Astrocyte of the spinal cord (primary cell): ENCODE measurements at regions not wholly inside any gene's neighbourhood (a gene's known extent, or its start where the extent isn't known, plus 50 kb on each side); places are given as distances from the start of the nearest gene placed in this dataset.
"Not testable (repeated sequence)": the region's sequence is repeated elsewhere in the genome, so short reads cannot be mapped to it uniquely, and the experiment has no call there.

ENCODE experiments used
- DNase-seq: peaks from one replicate; pipeline ENCODE4 v3.0.0; 2011; ENCODE audit warnings: low read depth, low spot score
- H3K4me3 ChIP-seq: 2 replicates; pipeline ENCODE4 v1.5.1; 2011; ENCODE audit warnings: low read depth, mild to moderate bottlenecking, low read length, moderate library complexity
- in situ Hi-C: cut with HindIII; loops from 2 replicates; pipeline ENCODE4 v1.10.0; 2017; ENCODE audit warnings: low sequenced_read_pairs
- TF ChIP-seq, protein P1 (sequence below): IDR thresholded peaks from 2 replicates; pipeline ENCODE4 v1.5.1; 2012; ENCODE audit warnings: low read depth, mild to moderate bottlenecking, low read length, inconsistent platforms

DNA sequence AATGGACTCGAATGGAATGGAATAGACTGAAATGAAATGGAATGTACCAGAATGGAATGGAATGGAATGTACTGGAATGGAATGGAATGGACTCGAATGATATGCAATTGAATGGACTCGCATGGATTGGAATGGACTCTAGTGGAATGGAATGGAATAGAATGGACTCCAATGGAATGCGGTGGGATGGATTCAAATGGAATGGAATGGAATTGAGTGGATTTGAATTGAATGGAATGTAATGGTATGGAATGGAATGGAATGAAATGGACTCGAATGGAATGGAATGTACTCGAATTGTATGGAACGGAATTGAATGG, 99.6 kb upstream of the FBXO28 start:
- DNase-seq: no peak
- TF ChIP-seq, protein P1, sequence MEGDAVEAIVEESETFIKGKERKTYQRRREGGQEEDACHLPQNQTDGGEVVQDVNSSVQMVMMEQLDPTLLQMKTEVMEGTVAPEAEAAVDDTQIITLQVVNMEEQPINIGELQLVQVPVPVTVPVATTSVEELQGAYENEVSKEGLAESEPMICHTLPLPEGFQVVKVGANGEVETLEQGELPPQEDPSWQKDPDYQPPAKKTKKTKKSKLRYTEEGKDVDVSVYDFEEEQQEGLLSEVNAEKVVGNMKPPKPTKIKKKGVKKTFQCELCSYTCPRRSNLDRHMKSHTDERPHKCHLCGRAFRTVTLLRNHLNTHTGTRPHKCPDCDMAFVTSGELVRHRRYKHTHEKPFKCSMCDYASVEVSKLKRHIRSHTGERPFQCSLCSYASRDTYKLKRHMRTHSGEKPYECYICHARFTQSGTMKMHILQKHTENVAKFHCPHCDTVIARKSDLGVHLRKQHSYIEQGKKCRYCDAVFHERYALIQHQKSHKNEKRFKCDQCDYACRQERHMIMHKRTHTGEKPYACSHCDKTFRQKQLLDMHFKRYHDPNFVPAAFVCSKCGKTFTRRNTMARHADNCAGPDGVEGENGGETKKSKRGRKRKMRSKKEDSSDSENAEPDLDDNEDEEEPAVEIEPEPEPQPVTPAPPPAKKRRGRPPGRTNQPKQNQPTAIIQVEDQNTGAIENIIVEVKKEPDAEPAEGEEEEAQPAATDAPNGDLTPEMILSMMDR: no peak
- in situ Hi-C loops: no loop called here
- no peak overlapping the region for H3K4me3 ChIP-seq

DNA sequence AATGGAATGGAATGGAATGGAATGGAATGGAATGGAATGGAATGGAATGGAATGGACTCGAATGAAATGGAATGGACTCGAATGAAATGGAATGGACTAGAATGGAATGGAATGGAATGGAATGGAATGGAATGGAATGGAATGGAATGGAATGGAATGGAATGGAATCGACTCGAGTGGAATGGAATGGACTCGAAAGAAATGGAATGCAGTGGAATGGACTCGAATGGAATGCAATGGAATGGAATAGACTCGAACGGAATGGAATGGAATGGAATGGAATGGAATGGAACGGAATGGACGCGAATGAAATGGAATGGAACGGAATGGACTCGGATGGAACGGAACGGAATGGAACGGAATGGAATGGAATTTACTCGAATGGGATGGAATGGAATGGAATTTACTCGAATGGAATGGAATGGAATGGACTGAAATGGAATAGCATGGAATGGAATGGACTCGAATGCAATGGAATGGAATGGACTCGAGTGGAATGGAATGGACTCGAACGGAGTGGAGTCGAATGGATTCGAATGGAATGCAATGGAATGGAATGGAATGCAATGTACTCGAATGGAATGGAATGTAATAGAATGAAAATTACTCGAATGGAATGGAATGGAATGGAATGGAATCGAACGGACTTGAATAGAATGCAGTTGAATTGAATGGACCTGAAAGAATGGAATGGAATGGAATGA, 100.1 kb upstream of the FBXO28 start:
- in situ Hi-C loops, DNase-seq, H3K4me3 ChIP-seq: not testable (repeated sequence)

DNA sequence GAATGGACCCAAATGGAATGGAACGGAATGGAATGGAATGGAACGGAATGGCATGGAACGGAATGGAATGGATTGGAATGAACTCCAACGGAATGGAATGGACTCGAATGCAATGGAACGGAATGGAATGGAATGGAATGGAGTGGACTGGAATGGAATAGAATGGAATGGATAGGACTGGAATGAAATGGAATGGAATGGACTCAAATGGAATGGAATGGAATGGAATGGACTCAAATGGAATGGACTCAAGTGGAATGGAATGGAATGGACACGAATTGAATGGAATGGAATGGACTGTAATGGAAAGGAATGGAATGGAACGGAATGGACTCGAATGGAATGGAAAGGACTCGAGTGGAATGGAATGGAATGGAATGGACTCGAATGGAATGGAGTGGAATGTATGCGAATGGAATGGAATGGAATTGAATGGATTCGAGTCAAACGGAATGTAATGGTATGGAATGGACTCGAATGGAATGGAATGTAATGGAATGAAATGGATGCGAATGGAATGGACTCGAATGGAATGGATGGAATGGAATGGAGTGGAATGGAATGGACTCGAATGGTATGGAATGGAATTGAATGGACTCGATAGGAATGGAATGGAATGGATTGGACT, 101.0 kb upstream of the FBXO28 start:
- in situ Hi-C loops, DNase-seq, H3K4me3 ChIP-seq: not testable (repeated sequence)

DNA sequence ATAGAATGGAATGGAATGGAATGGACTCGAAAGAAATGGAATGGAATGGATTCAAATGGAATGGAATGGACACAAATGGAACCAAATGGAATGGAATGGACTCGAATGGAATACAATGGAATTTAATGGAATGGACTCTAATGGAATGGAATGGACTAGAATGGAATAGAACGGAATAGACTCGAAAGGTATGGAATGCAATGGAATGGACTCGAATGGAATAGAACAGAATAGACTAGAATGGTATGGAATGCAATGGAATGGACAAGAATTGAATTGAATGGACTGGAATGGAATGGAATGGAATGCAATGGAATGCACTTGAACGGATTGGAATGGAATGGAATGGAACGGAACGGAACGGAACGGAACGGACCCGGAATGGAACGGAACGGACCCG, 101.7 kb upstream of the FBXO28 start:
- H3K4me3 ChIP-seq, in situ Hi-C loops, DNase-seq: not testable (repeated sequence)

DNA sequence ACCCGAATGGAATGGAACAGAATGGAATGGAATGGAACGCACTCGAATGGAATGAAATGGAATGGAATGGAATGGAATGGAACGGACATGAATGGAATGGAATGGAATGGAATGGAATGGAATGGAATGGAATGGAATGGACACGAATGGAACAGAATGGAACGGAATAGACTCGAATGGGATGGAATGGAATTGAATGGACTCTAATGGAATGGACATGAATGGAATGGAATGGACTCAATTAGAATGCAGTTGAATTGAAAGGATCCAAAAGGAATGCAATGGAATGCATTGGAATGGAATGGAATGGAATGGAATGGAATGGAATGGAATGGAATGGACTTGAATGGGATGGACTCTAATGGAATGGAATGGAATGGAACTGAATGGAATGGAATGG, 102.2 kb upstream of the FBXO28 start:
- H3K4me3 ChIP-seq, DNase-seq, in situ Hi-C loops: not testable (repeated sequence)

DNA sequence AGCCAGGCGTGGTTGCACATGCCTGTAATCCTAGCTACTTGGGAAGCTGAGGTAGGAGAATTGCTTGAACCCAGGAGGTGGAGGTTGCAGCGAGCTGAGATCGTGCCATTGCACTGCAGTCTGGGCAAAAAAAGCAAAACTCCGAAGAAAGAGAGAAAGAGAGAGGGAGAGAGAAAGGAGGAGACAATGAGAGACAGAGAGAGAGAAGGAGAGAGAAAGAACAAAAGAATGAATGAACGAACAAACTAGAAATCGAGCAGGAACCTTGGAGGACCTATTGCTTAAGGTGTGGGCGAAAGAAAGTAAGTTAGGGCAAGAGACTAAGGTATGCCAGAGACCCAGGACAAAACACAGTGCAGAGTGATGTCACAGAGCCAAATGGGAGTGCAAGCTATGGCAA, 102.8 kb upstream of the FBXO28 start:
- DNase-seq, H3K4me3 ChIP-seq, in situ Hi-C loops: not testable (repeated sequence)

DNA sequence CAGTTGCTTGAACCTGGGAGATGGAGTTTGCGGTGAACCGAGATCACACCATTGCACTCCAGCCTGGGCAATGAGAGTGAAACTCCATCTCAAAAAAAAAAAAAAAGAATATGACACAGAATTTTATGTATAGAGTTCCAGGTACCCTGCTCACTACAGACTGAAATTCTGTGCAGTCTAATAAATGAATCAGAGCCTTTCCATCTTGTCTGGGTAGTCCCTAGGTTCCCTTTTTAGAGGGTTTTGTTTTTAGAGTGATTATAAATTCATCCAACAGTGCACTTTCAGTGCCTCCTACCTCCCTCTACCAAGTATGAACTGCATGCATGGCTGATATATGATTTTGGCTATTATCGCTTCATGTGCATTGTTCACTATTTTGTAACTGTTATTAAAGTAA, 107.9 kb upstream of the FBXO28 start:
- DNase-seq, in situ Hi-C loops, H3K4me3 ChIP-seq: not testable (repeated sequence)

DNA sequence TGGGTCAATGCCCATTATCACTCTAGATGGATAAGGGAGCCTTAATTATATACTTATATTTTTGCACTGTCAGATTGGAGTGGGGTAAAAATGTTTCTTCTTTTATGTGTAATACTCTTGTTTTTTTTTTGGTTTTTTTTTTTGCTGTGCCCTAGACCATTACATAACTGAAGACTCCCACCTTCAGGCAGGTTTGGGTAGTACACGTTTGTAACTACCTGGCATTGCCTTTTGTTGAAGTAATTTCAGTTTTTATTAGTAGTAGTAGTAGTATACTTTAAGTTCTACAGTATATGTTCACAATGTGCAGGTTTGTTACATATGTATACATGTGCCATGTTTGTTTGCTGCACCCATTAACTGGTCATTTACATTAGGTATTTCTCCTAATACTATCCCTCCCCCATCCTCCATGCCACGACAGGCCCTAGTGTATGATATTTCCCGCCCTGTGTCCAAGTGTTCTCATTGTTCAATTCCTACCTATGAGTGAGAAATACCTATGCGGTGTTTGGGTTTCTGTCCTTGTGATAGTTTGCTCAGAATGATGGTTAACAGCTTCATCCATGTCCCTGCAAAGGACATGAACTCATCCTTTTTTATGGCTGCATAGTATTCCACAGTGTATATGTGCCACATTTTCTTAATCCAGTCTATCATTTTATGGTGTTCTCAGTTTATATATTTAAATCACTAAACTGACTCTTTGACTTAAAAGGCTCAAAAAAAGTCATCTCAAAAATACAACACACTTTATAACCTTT, 109.2 kb upstream of the FBXO28 start:
- TF ChIP-seq, protein P1: peak; percentile 33
- in situ Hi-C loops, H3K4me3 ChIP-seq: not testable (repeated sequence)
- DNase-seq: peak; percentile 24

DNA sequence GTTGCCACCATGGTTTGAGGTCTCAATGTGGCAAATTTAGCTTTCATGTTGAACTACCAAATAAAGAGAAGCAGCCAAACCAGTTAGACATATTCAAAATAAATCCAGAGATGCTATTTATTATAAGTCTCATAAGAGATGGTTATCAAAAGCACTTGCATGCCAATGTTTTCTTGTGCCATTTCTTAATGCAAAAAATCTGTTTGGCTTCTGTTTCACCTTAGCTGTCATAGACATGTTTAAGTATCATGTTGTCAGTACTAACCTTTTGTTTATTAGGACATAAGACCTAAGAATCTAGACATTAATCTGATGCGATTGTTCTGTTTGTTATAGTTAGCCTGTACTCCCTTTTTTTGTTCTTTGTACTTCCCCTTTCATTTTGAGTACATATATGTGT, 110.0 kb upstream of the FBXO28 start:
- in situ Hi-C loops, DNase-seq, H3K4me3 ChIP-seq: not testable (repeated sequence)

DNA sequence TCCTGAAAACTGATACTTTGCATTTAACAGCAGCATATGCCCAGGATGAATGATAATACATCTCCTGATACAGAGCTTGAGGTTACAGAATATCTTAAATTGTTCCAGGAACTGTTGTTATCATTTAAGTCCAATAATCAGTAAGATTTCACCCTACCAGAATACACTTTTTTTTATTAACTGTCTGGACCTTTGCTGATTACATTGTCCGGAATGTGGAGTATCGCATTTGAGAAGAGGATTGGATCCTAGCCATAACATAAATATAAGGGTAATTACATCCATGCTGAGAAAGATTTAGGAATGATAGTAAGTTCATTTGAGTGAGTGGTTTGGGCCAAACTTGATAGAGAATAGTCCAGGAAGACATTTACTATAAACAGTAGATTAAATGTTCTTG, 112.2 kb upstream of the FBXO28 start:
- in situ Hi-C loops, H3K4me3 ChIP-seq, DNase-seq: not testable (repeated sequence)

DNA sequence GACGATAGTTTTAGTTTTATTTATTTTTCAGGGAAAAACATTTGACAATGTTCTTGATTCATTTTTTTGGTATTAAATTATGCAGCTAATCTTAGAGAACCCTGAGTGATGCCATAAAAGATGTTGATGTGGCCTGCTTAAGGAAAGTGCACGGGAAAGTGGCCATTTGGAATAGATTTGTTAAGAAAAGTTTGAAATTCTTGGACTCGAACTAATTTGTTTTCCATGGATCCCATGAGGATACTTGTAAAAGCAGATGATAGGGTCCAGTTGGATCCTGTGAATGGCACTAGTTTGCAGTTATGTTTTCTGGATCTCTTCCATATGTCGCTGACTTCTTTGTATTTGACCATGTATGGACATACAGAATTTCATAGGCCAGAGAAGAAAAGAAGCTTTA, 114.2 kb upstream of the FBXO28 start:
- in situ Hi-C loops, DNase-seq, H3K4me3 ChIP-seq: not testable (repeated sequence)

DNA sequence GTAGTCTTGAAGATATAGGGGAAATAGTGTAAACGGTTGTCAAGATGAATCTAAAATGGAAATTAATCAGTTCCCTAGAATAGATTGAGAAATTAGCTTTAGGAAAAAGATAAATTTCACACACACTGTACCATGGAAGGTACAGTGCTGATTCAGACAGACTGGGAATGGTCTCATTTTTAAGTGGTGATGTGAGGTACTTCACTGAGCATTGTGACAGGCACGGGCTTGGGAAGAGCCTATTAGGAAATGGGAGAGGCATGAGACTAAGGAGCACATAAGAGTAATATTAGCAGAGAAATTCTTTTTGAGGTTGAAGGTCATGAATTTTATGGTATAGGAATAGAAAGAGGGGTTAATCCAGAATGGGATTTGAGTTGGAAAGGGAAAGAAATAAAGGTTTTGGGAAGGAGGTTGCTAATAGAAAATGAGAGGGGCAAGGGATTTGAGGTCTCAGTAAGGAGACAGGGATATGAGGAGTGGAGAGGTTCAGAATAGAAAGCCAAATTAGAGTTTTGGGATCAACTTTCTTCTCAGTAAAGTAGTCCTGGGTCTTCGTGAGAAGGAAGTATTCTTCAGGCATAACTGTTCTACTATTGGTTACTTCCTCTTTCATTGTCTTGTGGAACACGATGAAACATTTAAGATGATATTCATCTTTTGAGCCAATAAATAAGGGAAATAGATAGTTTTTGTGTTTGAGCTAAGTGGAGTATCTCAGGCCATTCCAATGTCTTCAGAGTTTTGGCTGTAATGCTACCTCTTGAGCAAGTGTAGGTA, 115.0 kb upstream of the FBXO28 start:
- H3K4me3 ChIP-seq, DNase-seq, in situ Hi-C loops: not testable (repeated sequence)

DNA sequence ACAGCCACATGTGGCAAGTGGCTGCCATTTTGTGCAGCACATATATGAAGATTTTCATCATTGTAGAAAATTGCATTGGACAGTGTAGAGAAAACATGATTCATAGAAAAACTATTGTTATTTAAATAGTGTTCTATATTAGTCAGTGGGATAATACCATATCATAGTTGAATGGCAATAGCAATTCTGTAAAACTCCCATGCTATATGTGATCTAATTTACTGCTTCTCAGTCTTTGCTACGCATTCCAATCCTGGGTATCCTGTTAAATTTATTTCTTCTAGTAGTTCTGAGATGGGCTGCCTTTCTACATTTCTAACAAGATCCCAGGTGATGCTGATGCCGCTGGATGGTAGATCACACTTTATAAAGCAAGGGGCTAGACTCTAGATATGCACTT, 117.5 kb upstream of the FBXO28 start:
- H3K4me3 ChIP-seq, DNase-seq, in situ Hi-C loops: not testable (repeated sequence)

DNA sequence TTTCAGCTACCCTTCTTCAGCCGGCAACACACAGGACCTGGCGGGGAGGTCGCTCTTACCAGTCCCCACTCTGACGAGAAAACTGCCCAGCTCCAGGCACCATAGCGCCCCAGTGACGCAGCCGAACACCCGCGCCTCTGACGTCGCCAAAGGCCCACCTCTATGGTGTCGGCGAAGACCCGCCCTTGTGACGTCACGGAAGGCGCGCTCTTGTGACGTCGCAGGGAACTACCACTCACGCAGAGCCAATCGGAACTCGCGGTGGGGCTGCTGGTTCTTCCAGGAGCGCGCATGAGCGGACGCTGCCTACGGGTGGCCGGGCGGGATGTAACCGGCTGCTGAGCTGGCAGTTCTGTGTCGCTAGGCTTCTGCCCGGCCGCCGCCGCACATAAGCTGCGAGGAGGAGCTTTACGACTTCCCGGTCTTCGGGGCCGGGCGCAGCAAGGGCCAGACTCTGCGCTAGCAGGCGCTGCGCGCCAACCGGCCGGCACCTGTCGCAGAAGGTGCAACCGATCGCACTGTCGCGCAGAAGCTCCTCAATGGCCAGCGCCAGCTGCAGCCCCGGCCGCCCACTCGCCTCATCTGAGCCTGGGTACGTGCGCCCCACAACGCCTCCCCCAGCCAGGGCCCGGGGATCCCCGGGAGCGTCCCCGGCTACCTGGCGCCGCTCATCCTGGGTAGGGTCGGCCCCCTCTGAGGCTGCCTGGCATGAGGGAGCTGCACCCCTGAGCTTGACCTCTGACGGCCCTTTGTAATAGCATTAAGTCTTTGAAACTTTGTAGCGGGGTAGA, 121.3 kb upstream of the FBXO28 start:
- in situ Hi-C loops: not testable (repeated sequence)

More for the DNA sequence above, 121.3 kb upstream of the FBXO28 start:
- H3K4me3 ChIP-seq: peak overlapping the region; percentile 58
- peak; percentile 99 for DNase-seq
